HG02610 (cell line): ENCODE measurements at regions not wholly inside any gene's neighbourhood (a gene's known extent, or its start where the extent isn't known, plus 50 kb on each side); places are given as distances from the start of the nearest gene placed in this dataset.

Source experiments
- ATAC-seq: cut with Tn5 transposase; IDR thresholded peaks from one replicate; pipeline ENCODE4 v1.9.1; 2021; ENCODE audit warnings: mild to moderate bottlenecking, moderate library complexity; ENCODE audit not compliant: unreplicated experiment

DNA sequence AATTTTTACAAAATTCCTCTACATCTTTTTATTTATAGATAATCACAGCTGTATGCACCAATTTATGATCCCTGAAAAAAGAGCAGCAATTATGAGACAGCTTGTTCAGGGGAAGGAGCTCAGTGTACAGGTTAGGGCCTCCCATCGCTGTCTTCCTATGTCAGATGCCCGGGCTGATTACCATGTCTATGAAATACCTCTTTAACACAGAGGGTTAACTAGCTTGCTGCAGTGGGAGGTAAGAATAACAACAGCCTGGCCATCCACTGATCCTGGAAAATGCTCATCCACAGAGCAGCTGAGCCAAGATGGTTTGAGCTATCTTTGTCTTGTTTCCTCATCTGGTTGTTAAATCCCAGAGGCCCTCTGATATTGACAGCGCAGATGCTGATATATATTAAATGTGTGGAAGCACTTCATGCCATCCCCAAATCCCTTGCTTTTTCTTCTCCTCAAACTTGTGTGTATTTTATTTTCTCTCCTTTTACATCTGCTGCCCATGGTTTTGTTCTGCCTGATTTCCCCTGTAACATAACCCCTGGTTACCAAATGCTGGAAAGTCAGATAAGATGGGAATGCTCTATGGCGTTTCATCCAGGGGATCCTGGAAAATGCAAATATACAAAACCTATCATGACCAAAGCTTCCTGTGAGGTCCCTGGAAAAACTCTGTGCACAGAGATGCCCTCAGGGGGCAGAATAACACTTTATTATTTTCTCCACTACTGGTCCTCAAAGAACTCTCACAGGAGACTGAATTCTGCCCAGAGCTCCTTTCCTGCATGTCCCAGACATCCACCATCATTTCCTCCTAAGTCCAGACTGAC lies 85.8 kb upstream of the PUDP start:
- no peak for ATAC-seq

DNA sequence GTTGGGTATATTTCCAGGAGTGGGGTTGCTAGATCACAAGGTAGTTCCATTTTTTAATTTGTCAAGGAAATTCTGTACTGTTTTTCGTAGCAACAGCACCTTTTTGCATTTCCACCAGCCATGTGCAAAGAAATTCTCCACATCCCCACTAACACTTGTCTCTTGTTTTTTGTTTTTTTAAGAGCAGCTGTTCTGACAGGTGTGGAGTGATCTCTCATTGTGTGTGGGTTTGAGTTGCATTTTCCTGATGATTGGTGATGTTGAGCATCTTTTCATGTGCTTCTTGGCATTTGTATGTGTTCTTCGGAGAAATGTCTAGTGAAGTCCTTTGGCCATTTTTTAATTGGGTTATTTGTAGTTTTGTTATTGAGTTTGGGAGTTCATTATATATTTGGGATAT lies 80.3 kb upstream of the PUDP start:
- ATAC-seq: no peak

DNA sequence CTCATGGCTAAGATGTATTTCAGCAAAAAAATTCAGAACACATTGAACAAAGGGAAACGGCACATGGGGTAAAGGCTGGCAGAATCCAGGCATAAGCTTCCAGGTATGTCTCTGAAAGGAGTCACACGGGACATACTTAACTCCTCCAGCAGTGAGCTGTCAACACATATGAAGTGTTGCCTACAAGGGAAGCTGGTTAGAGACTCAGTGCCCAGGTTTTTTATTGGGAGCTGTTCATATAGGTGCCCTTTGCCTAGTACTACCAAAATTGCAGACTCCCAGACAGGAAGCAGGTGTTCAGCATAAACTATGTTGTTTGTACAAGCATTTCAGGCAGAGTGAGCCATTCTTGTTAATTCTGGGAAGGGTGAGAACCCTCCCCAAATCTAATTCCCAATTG lies 77.4 kb upstream of the PUDP start:
- ATAC-seq: no peak

- ATAC-seq: no peak
These were observed 75.3 kb upstream of the PUDP start for GRCh38 chrX:7223271-7223670.

- ATAC-seq: no peak
These were observed 72.2 kb upstream of the PUDP start for GRCh38 chrX:7220121-7220520.

- ATAC-seq: no peak
These were observed 71.3 kb upstream of the PUDP start for GRCh38 chrX:7219153-7219705.

GRCh38 chrX:7218321-7219152 lies 70.6 kb upstream of the PUDP start:
- no peak for ATAC-seq

- no peak for ATAC-seq
These were observed 69.1 kb upstream of the PUDP start for GRCh38 chrX:7216981-7217587.

GRCh38 chrX:7215842-7216241 lies 67.9 kb upstream of the PUDP start:
- ATAC-seq: no peak

- no peak for ATAC-seq
These were observed 66.3 kb upstream of the PUDP start for GRCh38 chrX:7214251-7214650.

DNA sequence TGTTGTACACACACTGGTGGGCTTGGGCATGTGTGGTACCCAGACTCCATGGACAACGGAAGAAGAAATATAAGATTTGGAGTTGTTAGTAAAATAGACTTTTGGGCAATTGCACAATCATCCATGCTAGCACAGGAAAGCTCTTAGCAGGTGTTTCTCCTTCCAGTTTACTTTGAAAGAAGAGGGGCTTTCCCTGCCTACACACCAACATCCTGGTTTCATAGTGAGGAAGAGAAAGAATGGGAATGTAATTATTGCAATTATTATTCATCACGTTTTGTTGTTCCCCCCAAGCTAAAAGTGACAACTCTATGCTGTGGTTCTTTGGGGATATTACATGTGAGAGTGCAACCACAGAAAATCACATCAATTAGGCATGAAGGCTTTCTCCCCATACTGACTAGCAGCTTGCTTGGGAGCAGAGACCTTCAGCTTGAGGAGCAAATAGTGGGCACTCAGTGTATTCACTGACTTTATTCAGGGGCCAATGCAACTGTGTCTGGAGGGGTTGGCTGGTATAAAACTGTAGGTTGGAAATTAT lies 57.2 kb upstream of the PUDP start:
- no peak for ATAC-seq

DNA sequence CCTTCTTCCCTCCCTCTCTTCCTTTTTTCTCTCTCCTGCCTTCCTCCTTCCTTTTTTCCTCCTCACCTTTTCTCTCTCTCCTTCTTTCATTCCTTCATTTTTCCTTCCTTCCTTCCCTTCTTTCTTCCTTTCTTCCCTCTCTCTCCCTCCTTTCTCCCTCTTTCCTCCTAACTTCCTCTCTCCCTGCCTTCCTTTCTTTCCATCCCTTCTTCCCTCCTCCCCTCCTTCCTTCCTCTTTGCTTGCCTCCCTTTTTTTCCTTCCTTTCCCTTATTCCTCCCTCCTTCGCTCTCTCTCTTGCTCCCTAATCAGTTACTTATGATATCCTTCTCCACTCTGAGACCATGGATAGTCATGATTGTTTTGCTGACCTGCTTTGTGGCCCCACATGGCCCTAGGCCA lies 56.7 kb upstream of the PUDP start:
- ATAC-seq: no peak

DNA sequence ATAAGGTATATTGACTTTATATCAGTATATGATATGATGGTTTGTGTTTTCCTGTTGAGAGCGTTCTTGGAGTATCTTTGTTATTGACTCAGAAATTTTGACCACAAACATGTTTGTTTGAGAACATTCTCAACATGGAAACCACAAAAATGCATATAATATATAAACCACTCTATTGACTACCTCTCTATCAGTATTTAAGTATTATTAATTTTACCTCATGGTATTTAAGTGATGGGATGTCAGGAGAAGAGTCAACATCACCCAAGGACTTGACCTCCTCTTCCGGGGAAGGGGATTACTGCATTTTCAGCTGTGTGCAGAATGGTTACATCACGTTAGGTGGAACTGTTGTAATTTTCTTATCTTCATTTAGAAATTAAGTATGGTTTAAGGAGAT lies 54.3 kb upstream of the PUDP start:
- ATAC-seq: no peak

GRCh38 chrX:7201496-7201895 lies 53.5 kb upstream of the PUDP start:
- no peak for ATAC-seq

- no peak for ATAC-seq
These were observed 50.5 kb upstream of the PUDP start for GRCh38 chrX:7198499-7198898.
